ENCODE measurements at regions not wholly inside any gene's neighbourhood (a gene's known extent, or its start where the extent isn't known, plus 50 kb on each side); places are given as distances from the start of the nearest gene placed in this dataset.

GRCh38 chr3:5071061-5071460 lies 51.0 kb upstream of the ARL8B start:
- DNase-seq: no peak

- DNase-seq: no peak
Observed at GRCh38 chr3:5072100-5072816, 49.8 kb upstream of the ARL8B start.

All from activated CD4-positive, CD25-positive, alpha-beta regulatory T cell (primary cell).